ENCODE measurements at regions not wholly inside any gene's neighbourhood (a gene's known extent, or its start where the extent isn't known, plus 50 kb on each side); places are given as distances from the start of the nearest gene placed in this dataset.

- TF ChIP-seq EZH2 (IDR thresholded peaks at IDR 0.05; ENCODE audit: borderline replicate concordance, low read depth, low read length, severe bottlenecking) = no peak
- TF ChIP-seq, protein P1, sequence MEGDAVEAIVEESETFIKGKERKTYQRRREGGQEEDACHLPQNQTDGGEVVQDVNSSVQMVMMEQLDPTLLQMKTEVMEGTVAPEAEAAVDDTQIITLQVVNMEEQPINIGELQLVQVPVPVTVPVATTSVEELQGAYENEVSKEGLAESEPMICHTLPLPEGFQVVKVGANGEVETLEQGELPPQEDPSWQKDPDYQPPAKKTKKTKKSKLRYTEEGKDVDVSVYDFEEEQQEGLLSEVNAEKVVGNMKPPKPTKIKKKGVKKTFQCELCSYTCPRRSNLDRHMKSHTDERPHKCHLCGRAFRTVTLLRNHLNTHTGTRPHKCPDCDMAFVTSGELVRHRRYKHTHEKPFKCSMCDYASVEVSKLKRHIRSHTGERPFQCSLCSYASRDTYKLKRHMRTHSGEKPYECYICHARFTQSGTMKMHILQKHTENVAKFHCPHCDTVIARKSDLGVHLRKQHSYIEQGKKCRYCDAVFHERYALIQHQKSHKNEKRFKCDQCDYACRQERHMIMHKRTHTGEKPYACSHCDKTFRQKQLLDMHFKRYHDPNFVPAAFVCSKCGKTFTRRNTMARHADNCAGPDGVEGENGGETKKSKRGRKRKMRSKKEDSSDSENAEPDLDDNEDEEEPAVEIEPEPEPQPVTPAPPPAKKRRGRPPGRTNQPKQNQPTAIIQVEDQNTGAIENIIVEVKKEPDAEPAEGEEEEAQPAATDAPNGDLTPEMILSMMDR (IDR thresholded peaks at IDR 0.05; ENCODE audit: borderline replicate concordance, extremely low read depth, low read length, poor library complexity, severe bottlenecking) = no peak
- no peak overlapping the region for H3K4me3 ChIP-seq (ENCODE audit: low read depth in 1 of 2, low read length in 2 of 2)
- no peak overlapping the region for H3K9ac ChIP-seq (ENCODE audit: low read depth, low read length)
- ATAC-seq (ENCODE audit: insufficient read depth, low read depth) (no peak), DNase-seq (no peak)
- no peaks in the 10 kb centered on the region for H3K36me3 ChIP-seq (ENCODE audit: insufficient read depth, low read length)
- H4K20me1 ChIP-seq (ENCODE audit: insufficient read depth, low read length) = no peaks in the 10 kb centered on the region
- no peak overlapping the region for H3K4me2 ChIP-seq (ENCODE audit: insufficient read depth, low read length)
- H3K79me2 ChIP-seq (ENCODE audit: insufficient read depth, low read length) = no peaks in the 10 kb centered on the region
- H3K9me3 ChIP-seq (ENCODE audit: insufficient read depth, low read length, severe bottlenecking) = no peaks in the 10 kb centered on the region
- no peak overlapping the region for H2AFZ ChIP-seq (ENCODE audit: low read depth, low read length)
- H3K27me3 ChIP-seq (ENCODE audit: insufficient read depth, low read length, poor library complexity) = no peaks in the 10 kb centered on the region
- no peaks in the 10 kb centered on the region for H3K4me1 ChIP-seq (ENCODE audit: insufficient read depth, low read length)
- H3K27ac ChIP-seq (ENCODE audit: low read length) = no peak overlapping the region
These were observed 101.8 kb downstream of the SLITRK2 start for GRCh38 chrX:145919400-145919799.

GRCh38 chrX:145923376-145923775 is 105.7 kb downstream of the SLITRK2 start:
- Histone ChIP-seq H2AFZ (ENCODE audit: low read depth, low read length) (no peak overlapping the region), H3K27me3 (ENCODE audit: insufficient read depth, low read length, poor library complexity) (no peaks in the 10 kb centered on the region), H3K27ac (ENCODE audit: low read length) (no peak overlapping the region), H4K20me1 (ENCODE audit: insufficient read depth, low read length) (no peaks in the 10 kb centered on the region), H3K9ac (ENCODE audit: low read depth, low read length) (no peak overlapping the region), H3K36me3 (ENCODE audit: insufficient read depth, low read length) (no peaks in the 10 kb centered on the region), H3K4me3 (ENCODE audit: low read depth in 1 of 2, low read length in 2 of 2) (no peak overlapping the region), H3K79me2 (ENCODE audit: insufficient read depth, low read length) (no peaks in the 10 kb centered on the region), H3K4me2 (ENCODE audit: insufficient read depth, low read length) (no peak overlapping the region), H3K9me3 (ENCODE audit: insufficient read depth, low read length, severe bottlenecking) (no peaks in the 10 kb centered on the region), H3K4me1 (ENCODE audit: insufficient read depth, low read length) (no peaks in the 10 kb centered on the region)
- no peak for DNase-seq
- no peak for ATAC-seq (ENCODE audit: insufficient read depth, low read depth)
- no peak for TF ChIP-seq EZH2 (IDR thresholded peaks at IDR 0.05; ENCODE audit: borderline replicate concordance, low read depth, low read length, severe bottlenecking)
- TF ChIP-seq, protein P1 (IDR thresholded peaks at IDR 0.05; ENCODE audit: borderline replicate concordance, extremely low read depth, low read length, poor library complexity, severe bottlenecking) = no peak

- no peaks in the 10 kb centered on the region for H3K4me1 ChIP-seq (ENCODE audit: insufficient read depth, low read length)
- no peak overlapping the region for H3K27ac ChIP-seq (ENCODE audit: low read length)
- no peak for DNase-seq
- no peaks in the 10 kb centered on the region for H3K27me3 ChIP-seq (ENCODE audit: insufficient read depth, low read length, poor library complexity)
- H3K36me3 ChIP-seq (ENCODE audit: insufficient read depth, low read length) = no peaks in the 10 kb centered on the region
- H3K9ac ChIP-seq (ENCODE audit: low read depth, low read length) = no peak overlapping the region
- no peak overlapping the region for H3K4me3 ChIP-seq (ENCODE audit: low read depth in 1 of 2, low read length in 2 of 2)
- ATAC-seq (ENCODE audit: insufficient read depth, low read depth) = no peak
- no peak for TF ChIP-seq EZH2 (IDR thresholded peaks at IDR 0.05; ENCODE audit: borderline replicate concordance, low read depth, low read length, severe bottlenecking)
- TF ChIP-seq, protein P1 (IDR thresholded peaks at IDR 0.05; ENCODE audit: borderline replicate concordance, extremely low read depth, low read length, poor library complexity, severe bottlenecking) = no peak
- H2AFZ ChIP-seq (ENCODE audit: low read depth, low read length) = no peak overlapping the region
- no peaks in the 10 kb centered on the region for H4K20me1 ChIP-seq (ENCODE audit: insufficient read depth, low read length)
- H3K9me3 ChIP-seq (ENCODE audit: insufficient read depth, low read length, severe bottlenecking) = no peaks in the 10 kb centered on the region
- no peaks in the 10 kb centered on the region for H3K79me2 ChIP-seq (ENCODE audit: insufficient read depth, low read length)
- H3K4me2 ChIP-seq (ENCODE audit: insufficient read depth, low read length) = no peak overlapping the region
These were observed 119.1 kb downstream of the SLITRK2 start for GRCh38 chrX:145936769-145937168.

DNA sequence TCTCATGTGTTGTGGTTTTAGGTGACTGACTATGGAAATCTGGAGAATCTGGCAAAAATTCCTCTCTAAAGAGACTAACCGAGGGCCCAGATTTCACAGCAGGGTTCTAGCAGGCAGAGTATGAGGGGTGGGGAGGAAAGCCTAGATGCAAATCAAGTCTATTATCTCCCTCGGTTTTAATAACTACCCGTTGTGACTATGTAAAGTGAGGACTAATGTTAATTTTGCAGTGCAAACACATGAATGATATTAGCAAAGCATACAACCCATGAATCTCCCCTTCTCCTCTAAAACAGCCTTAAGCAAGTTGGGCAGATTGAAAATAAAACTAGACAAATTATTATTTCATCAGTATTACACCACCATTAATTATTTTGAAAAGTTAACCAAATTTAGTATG is 131.4 kb downstream of the SLITRK2 start:
- no peak for ATAC-seq (ENCODE audit: insufficient read depth, low read depth)
- no peak overlapping the region for H3K4me2 ChIP-seq (ENCODE audit: insufficient read depth, low read length)
- no peak for TF ChIP-seq EZH2 (IDR thresholded peaks at IDR 0.05; ENCODE audit: borderline replicate concordance, low read depth, low read length, severe bottlenecking)
- TF ChIP-seq, protein P1 (IDR thresholded peaks at IDR 0.05; ENCODE audit: borderline replicate concordance, extremely low read depth, low read length, poor library complexity, severe bottlenecking) = no peak

More for the DNA sequence above, 131.4 kb downstream of the SLITRK2 start:
- H3K27me3 ChIP-seq (ENCODE audit: insufficient read depth, low read length, poor library complexity) = no peaks in the 10 kb centered on the region
- H3K79me2 ChIP-seq (ENCODE audit: insufficient read depth, low read length) = no peaks in the 10 kb centered on the region
- no peak overlapping the region for H3K9ac ChIP-seq (ENCODE audit: low read depth, low read length)
- no peak overlapping the region for H3K27ac ChIP-seq (ENCODE audit: low read length)
- H3K9me3 ChIP-seq (ENCODE audit: insufficient read depth, low read length, severe bottlenecking) = no peaks in the 10 kb centered on the region
- no peak for DNase-seq
- H3K4me3 ChIP-seq (ENCODE audit: low read depth in 1 of 2, low read length in 2 of 2) = no peak overlapping the region
- no peaks in the 10 kb centered on the region for H3K4me1 ChIP-seq (ENCODE audit: insufficient read depth, low read length)
- H3K36me3 ChIP-seq (ENCODE audit: insufficient read depth, low read length) = no peaks in the 10 kb centered on the region
- H4K20me1 ChIP-seq (ENCODE audit: insufficient read depth, low read length) = no peaks in the 10 kb centered on the region
- H2AFZ ChIP-seq (ENCODE audit: low read depth, low read length) = no peak overlapping the region

Data from DND-41 (cell line).